Trophoblast cell (in vitro differentiated cells and primary cell): ENCODE measurements at regions not wholly inside any gene's neighbourhood (a gene's known extent, or its start where the extent isn't known, plus 50 kb on each side); places are given as distances from the start of the nearest gene placed in this dataset.

Experiments
- DNase-seq, 2 donors: peaks; one replicate each; pipeline ENCODE4 v3.0.0-alpha.2; 2016
- H2AFZ ChIP-seq: 2 replicates; pipeline ENCODE4 v1.6.1; 2013; ENCODE audit warnings: low read length, moderate library complexity, mild to moderate bottlenecking; ENCODE audit not compliant: insufficient read depth, poor library complexity
- H2AK5ac ChIP-seq: 2 replicates; pipeline ENCODE4 v1.6.1; 2013; ENCODE audit warnings: mild to moderate bottlenecking, low read length
- H2BK120ac ChIP-seq: 2 replicates; pipeline ENCODE4 v1.6.1; 2013; ENCODE audit warnings: low read length, mild to moderate bottlenecking, moderate library complexity; ENCODE audit not compliant: insufficient read depth, poor library complexity
- H2BK12ac ChIP-seq: 2 replicates; pipeline ENCODE4 v1.6.1; 2013; ENCODE audit warnings: mild to moderate bottlenecking, low read length, moderate library complexity
- H2BK5ac ChIP-seq: 2 replicates; pipeline ENCODE4 v1.6.1; 2013; ENCODE audit warnings: low read length, low read depth, moderate library complexity, mild to moderate bottlenecking; ENCODE audit not compliant: poor library complexity
- H3K14ac ChIP-seq: 2 replicates; pipeline ENCODE4 v1.6.1; 2013; ENCODE audit warnings: mild to moderate bottlenecking, low read length
- H3K18ac ChIP-seq: 2 replicates; pipeline ENCODE4 v1.6.1; 2013; ENCODE audit warnings: mild to moderate bottlenecking, low read length
- H3K23ac ChIP-seq: 2 replicates; pipeline ENCODE4 v1.6.1; 2013; ENCODE audit warnings: low read length
- H3K27ac ChIP-seq: 2 replicates; pipeline ENCODE4 v1.5.1; 2013; ENCODE audit warnings: low read depth, mild to moderate bottlenecking, inconsistent platforms, low read length, moderate library complexity
- H3K27me3 ChIP-seq: 2 replicates; pipeline ENCODE4 v1.6.1; 2013; ENCODE audit warnings: inconsistent platforms, mild to moderate bottlenecking, low read length, moderate library complexity; ENCODE audit not compliant: insufficient read depth
- H3K36me3 ChIP-seq, 2 experiments: 1 replicate in 1 of 2; 2 replicates in 1 of 2; pipeline ENCODE4 v1.6.1; 2013; ENCODE audit warnings: low read length in 2 of 2, mild to moderate bottlenecking in 2 of 2, moderate library complexity in 1 of 2; ENCODE audit not compliant: insufficient read depth in 2 of 2, control insufficient read depth in 1 of 2
- H3K4ac ChIP-seq: 2 replicates; pipeline ENCODE4 v1.6.1; 2013; ENCODE audit warnings: low read depth, mild to moderate bottlenecking, low read length, moderate library complexity
- H3K4me1 ChIP-seq, 2 experiments: 1 replicate in 1 of 2; 2 replicates in 1 of 2; pipeline ENCODE4 v1.6.1; 2013; ENCODE audit warnings: low read length in 2 of 2, mild to moderate bottlenecking in 2 of 2, moderate library complexity in 1 of 2; ENCODE audit not compliant: insufficient read depth in 2 of 2, control insufficient read depth in 1 of 2
- H3K4me2 ChIP-seq: 2 replicates; pipeline ENCODE4 v1.6.1; 2013; ENCODE audit warnings: inconsistent platforms, mild to moderate bottlenecking, low read length, moderate library complexity
- H3K4me3 ChIP-seq: 2 replicates; pipeline ENCODE4 v1.5.1; 2013; ENCODE audit warnings: mild to moderate bottlenecking, low read depth, low read length, inconsistent platforms
- H3K79me1 ChIP-seq: one replicate; pipeline ENCODE4 v1.6.1; 2013; ENCODE audit warnings: low read length
- H3K79me2 ChIP-seq: 2 replicates; pipeline ENCODE4 v1.6.1; 2013; ENCODE audit warnings: low read length, mild to moderate bottlenecking; ENCODE audit not compliant: control insufficient read depth, insufficient read depth, poor library complexity
- H3K9ac ChIP-seq: 2 replicates; pipeline ENCODE4 v1.6.1; 2013; ENCODE audit warnings: mild to moderate bottlenecking, low read length
- H3K9me3 ChIP-seq: 2 replicates; pipeline ENCODE4 v1.6.1; 2013; ENCODE audit warnings: low read depth, mild to moderate bottlenecking, control low read depth, inconsistent platforms, low read length; ENCODE audit not compliant: insufficient read depth
- H4K12ac ChIP-seq: 2 replicates; pipeline ENCODE4 v1.6.1; 2013; ENCODE audit warnings: low read depth, mild to moderate bottlenecking, low read length, moderate library complexity
- H4K8ac ChIP-seq: 2 replicates; pipeline ENCODE4 v1.6.1; 2013; ENCODE audit warnings: low read depth, mild to moderate bottlenecking, low read length, moderate library complexity
- H4K91ac ChIP-seq: one replicate; pipeline ENCODE4 v1.6.1; 2013; ENCODE audit warnings: low read depth, mild to moderate bottlenecking, low read length, moderate library complexity
- WGBS: extraction: QIAGEN DNeasy Blood & Tissue Kit; methylation state at CpG from one replicate; pipeline ENCODE4 v1.1.7; 2013; ENCODE audit warnings: missing lambda C conversion rate; ENCODE audit not compliant: insufficient read length, insufficient coverage; ENCODE audit errors: extremely low coverage; 5-methylcytosine and 5-hydroxymethylcytosine counted together

GRCh38 chr2:84278386-84278785 lies 180.7 kb downstream of the SUCLG1 start:
- Histone ChIP-seq H3K14ac (no peak overlapping the region), H2AK5ac (no peak overlapping the region)

GRCh38 chr2:84276590-84277255 lies 182.4 kb downstream of the SUCLG1 start:
- no peak overlapping the region for H3K4me3 ChIP-seq
- H3K79me2 ChIP-seq: no peaks in the 10 kb centered on the region
- no peak overlapping the region for H2AK5ac ChIP-seq
- H3K27me3 ChIP-seq: no peaks in the 10 kb centered on the region
- H3K4ac ChIP-seq: no peak overlapping the region
- H3K9me3 ChIP-seq: no peaks in the 10 kb centered on the region
- H3K36me3 ChIP-seq: no peaks in the 10 kb centered on the region
- H3K4me2 ChIP-seq: no peak overlapping the region
- H4K91ac ChIP-seq: no peak overlapping the region
- no peak overlapping the region for H3K23ac ChIP-seq
- H3K27ac ChIP-seq: no peak overlapping the region
- no peak overlapping the region for H3K9ac ChIP-seq
- no peaks in the 10 kb centered on the region for H3K79me1 ChIP-seq
- no peak overlapping the region for H2BK120ac ChIP-seq
- H3K14ac ChIP-seq: no peak overlapping the region
- no peak overlapping the region for H4K12ac ChIP-seq
- H4K8ac ChIP-seq: no peak overlapping the region
- H2AFZ ChIP-seq: no peak overlapping the region
- no peaks in the 10 kb centered on the region for H3K4me1 ChIP-seq
- no peak overlapping the region for H2BK5ac ChIP-seq
- H3K18ac ChIP-seq: no peak overlapping the region
- H2BK12ac ChIP-seq: no peak overlapping the region
- no peak for DNase-seq

More at GRCh38 chr2:84278386-84278785, 180.7 kb downstream of the SUCLG1 start:
- Histone ChIP-seq H3K79me1 (no peaks in the 10 kb centered on the region), H3K4me2 (no peak overlapping the region), H3K79me2 (no peaks in the 10 kb centered on the region), H4K8ac (no peak overlapping the region), H3K27ac (no peak overlapping the region), H3K4ac (no peak overlapping the region), H2AFZ (no peak overlapping the region), H4K12ac (no peak overlapping the region), H3K9ac (no peak overlapping the region), H3K23ac (no peak overlapping the region), H3K27me3 (no peaks in the 10 kb centered on the region), H3K9me3 (no peaks in the 10 kb centered on the region), H3K36me3 (no peaks in the 10 kb centered on the region), H3K18ac (no peak overlapping the region), H2BK120ac (no peak overlapping the region), H2BK5ac (no peak overlapping the region), H4K91ac (no peak overlapping the region), H3K4me3 (no peak overlapping the region), H3K4me1 (no peaks in the 10 kb centered on the region), H2BK12ac (no peak overlapping the region)
- no CpG with 5 or more reads among the region's 2 CpGs for WGBS
- no peak for DNase-seq

GRCh38 chr2:84273406-84273805 lies 185.7 kb downstream of the SUCLG1 start:
- Histone ChIP-seq H3K4me2 (no peak overlapping the region), H3K9me3 (no peaks in the 10 kb centered on the region), H3K27me3 (no peaks in the 10 kb centered on the region), H3K27ac (no peak overlapping the region), H3K23ac (no peak overlapping the region), H3K9ac (no peak overlapping the region), H2AK5ac (no peak overlapping the region), H3K14ac (no peak overlapping the region), H2BK120ac (no peak overlapping the region), H3K4ac (no peak overlapping the region), H4K12ac (no peak overlapping the region), H3K79me2 (no peaks in the 10 kb centered on the region), H2BK12ac (no peak overlapping the region), H2AFZ (no peak overlapping the region), H3K4me3 (no peak overlapping the region), H3K79me1 (no peaks in the 10 kb centered on the region), H4K8ac (no peak overlapping the region), H3K36me3 (no peaks in the 10 kb centered on the region), H3K4me1 (no peaks in the 10 kb centered on the region), H3K18ac (no peak overlapping the region), H2BK5ac (no peak overlapping the region), H4K91ac (no peak overlapping the region)
- DNase-seq: no peak
- no CpG with 5 or more reads among the region's 7 CpGs for WGBS

- Histone ChIP-seq H2BK12ac (no peak overlapping the region), H3K4me2 (no peak overlapping the region), H2AK5ac (no peak overlapping the region), H4K12ac (no peak overlapping the region), H3K23ac (no peak overlapping the region), H2BK120ac (no peak overlapping the region), H2AFZ (no peak overlapping the region), H3K9me3 (no peaks in the 10 kb centered on the region), H3K4me3 (no peak overlapping the region), H3K4me1 (no peaks in the 10 kb centered on the region), H3K27ac (no peak overlapping the region), H3K79me2 (no peaks in the 10 kb centered on the region), H2BK5ac (no peak overlapping the region), H3K4ac (no peak overlapping the region), H3K79me1 (no peaks in the 10 kb centered on the region), H3K14ac (no peak overlapping the region), H3K27me3 (no peaks in the 10 kb centered on the region), H3K9ac (no peak overlapping the region), H4K8ac (no peak overlapping the region), H4K91ac (no peak overlapping the region), H3K18ac (no peak overlapping the region), H3K36me3 (no peaks in the 10 kb centered on the region)
- no peak for DNase-seq
- WGBS: no CpG with 5 or more reads among the region's 3 CpGs
These were observed 187.1 kb downstream of the SUCLG1 start for GRCh38 chr2:84271977-84272376.
